Transverse colon (tissue), 4 donors: ENCODE measurements at regions not wholly inside any gene's neighbourhood (a gene's known extent, or its start where the extent isn't known, plus 50 kb on each side); places are given as distances from the start of the nearest gene placed in this dataset.

Source experiments
- DNase-seq: peaks from one replicate; pipeline ENCODE4 v3.0.0-alpha.2; 2019
- H3K27ac ChIP-seq, 4 donors: fragments of 200-600 bp; sonication (generic); 2 replicates each; pipeline ENCODE4 v1.5.1; 2016 to 2018; ENCODE audit warnings: inconsistent platforms in 4 of 4
- H3K27me3 ChIP-seq: fragments of 200-600 bp; sonication (generic); 2 replicates; pipeline ENCODE4 v1.5.1; 2017; ENCODE audit warnings: inconsistent platforms
- H3K36me3 ChIP-seq, 4 donors: fragments of 200-600 bp; sonication (generic); 2 replicates each; pipeline ENCODE4 v1.5.1; 2017 to 2019; ENCODE audit warnings: inconsistent platforms in 4 of 4
- H3K4me1 ChIP-seq, 4 donors: fragments of 200-600 bp; sonication (generic); 2 replicates each; pipeline ENCODE4 v1.5.1; 2017 to 2020; ENCODE audit warnings: inconsistent platforms in 4 of 4
- H3K4me3 ChIP-seq, 4 donors: fragments of 200-600 bp; sonication (generic); 1 replicate in 1 of 4; 2 replicates in 3 of 4; pipeline versions ENCODE4 v1.5.1 to v1.6.1; 2017 to 2019; ENCODE audit warnings: inconsistent platforms in 4 of 4
- H3K9me3 ChIP-seq, 2 donors: fragments of 200-600 bp; sonication (generic); 2 replicates each; pipeline ENCODE4 v1.5.1; 2017 to 2019; ENCODE audit warnings: inconsistent platforms in 2 of 2
- EP300 ChIP-seq: sonication (generic); formaldehyde crosslinking; IDR thresholded peaks from one replicate; pipeline ENCODE4 v1.6.1; 2017; ENCODE audit warnings: antibody characterized with exemption, low read depth
- POLR2A ChIP-seq: fragments of 450-650 bp; IDR thresholded peaks from one replicate; pipeline ENCODE4 v1.6.1; 2016; ENCODE audit warnings: antibody characterized with exemption, mild to moderate bottlenecking, moderate library complexity
- POLR2AphosphoS5 ChIP-seq, 3 donors: sonication (generic); formaldehyde crosslinking; IDR thresholded peaks; one replicate each; pipeline ENCODE4 v1.6.1; 2016; ENCODE audit warnings: antibody characterized with exemption in 3 of 3
- WGBS, 2 donors: methylation state at CpG; one replicate each; pipeline ENCODE4 v1.1.5; 2018; ENCODE audit warnings: low coverage in 1 of 2; 5-methylcytosine and 5-hydroxymethylcytosine counted together
- in situ Hi-C, 4 donors: fragments of 200-750 bp; cut with MboI; loops; one replicate each; pipeline versions ENCODE4 v1.15.0 to v1.15.1; 2017; ENCODE audit warnings: low sequenced_read_pairs in 3 of 4, low pct_ligation_motif_present in 1 of 4, low pct_unique_long_range_greater_than_20kb in 1 of 4
- intact Hi-C: fragments of 100-400 bp; cut with DNase I; formaldehyde crosslinking; loops from one replicate; pipeline ENCODE4 v1.15.1; 2023; ENCODE audit warnings: low total_unique reads
- TF ChIP-seq, protein P1 (sequence below), 5 experiments: fragments of 200-600 bp in 3 of 5; fragments of 450-650 bp in 2 of 5; sonication (generic) in 3 of 5; IDR thresholded peaks; 1 replicate in 2 of 5; 2 replicates in 3 of 5; pipeline ENCODE4 v1.5.1; 2016 to 2017; ENCODE audit warnings: antibody characterized with exemption in 5 of 5, inconsistent platforms in 3 of 5, mild to moderate bottlenecking in 2 of 5, moderate library complexity in 1 of 5

GRCh38 chr2:176657393-176657792 is 388.2 kb downstream of the MTX2 start:
- 52 to 66% methylated on average over 2 of the region's 2 CpGs for WGBS, 2 donors
- no peak for DNase-seq
- Histone ChIP-seq H3K36me3 (no peaks in the 10 kb centered on the region), H3K4me1 (peaks cover 0 to 8% (median 0%) of the 10 kb centered on the region in 4 donors), H3K9me3 (no peaks in the 10 kb centered on the region), H3K27ac (no peak overlapping the region), H3K4me3 (no peak overlapping the region), H3K27me3 (no peaks in the 10 kb centered on the region)
- intact Hi-C loops: loop anchor here (10.0 kb wide), 1 partner anchor 487 kb away; no protein-coding TSS in a partner anchor
- TF ChIP-seq EP300 (no peak), POLR2AphosphoS5 (IDR thresholded peaks at IDR 0.05) (no peak), POLR2A (no peak)
- TF ChIP-seq, protein P1, sequence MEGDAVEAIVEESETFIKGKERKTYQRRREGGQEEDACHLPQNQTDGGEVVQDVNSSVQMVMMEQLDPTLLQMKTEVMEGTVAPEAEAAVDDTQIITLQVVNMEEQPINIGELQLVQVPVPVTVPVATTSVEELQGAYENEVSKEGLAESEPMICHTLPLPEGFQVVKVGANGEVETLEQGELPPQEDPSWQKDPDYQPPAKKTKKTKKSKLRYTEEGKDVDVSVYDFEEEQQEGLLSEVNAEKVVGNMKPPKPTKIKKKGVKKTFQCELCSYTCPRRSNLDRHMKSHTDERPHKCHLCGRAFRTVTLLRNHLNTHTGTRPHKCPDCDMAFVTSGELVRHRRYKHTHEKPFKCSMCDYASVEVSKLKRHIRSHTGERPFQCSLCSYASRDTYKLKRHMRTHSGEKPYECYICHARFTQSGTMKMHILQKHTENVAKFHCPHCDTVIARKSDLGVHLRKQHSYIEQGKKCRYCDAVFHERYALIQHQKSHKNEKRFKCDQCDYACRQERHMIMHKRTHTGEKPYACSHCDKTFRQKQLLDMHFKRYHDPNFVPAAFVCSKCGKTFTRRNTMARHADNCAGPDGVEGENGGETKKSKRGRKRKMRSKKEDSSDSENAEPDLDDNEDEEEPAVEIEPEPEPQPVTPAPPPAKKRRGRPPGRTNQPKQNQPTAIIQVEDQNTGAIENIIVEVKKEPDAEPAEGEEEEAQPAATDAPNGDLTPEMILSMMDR (IDR thresholded peaks at IDR 0.05): no peak
- in situ Hi-C loops: loop anchor here in 3 of 4 donors (25.0 kb wide), 1 partner anchor 480 kb away; no protein-coding TSS in a partner anchor

GRCh38 chr2:176658708-176659107 is 389.5 kb downstream of the MTX2 start:
- Histone ChIP-seq H3K27me3 (no peaks in the 10 kb centered on the region), H3K27ac (no peak overlapping the region), H3K9me3 (no peaks in the 10 kb centered on the region), H3K36me3 (no peaks in the 10 kb centered on the region), H3K4me1 (peaks cover 0 to 6% (median 0%) of the 10 kb centered on the region in 4 donors), H3K4me3 (no peak overlapping the region)
- in situ Hi-C loops: loop anchor here in 3 of 4 donors (25.0 kb wide), 1 partner anchor 479 kb away; no protein-coding TSS in a partner anchor
- 79 to 81% methylated on average over 4 of the region's 4 CpGs for WGBS, 2 donors
- intact Hi-C loops: loop anchor here (10.0 kb wide), 1 partner anchor 486 kb away; no protein-coding TSS in a partner anchor
- DNase-seq: no peak
- no peak for TF ChIP-seq EP300

DNA sequence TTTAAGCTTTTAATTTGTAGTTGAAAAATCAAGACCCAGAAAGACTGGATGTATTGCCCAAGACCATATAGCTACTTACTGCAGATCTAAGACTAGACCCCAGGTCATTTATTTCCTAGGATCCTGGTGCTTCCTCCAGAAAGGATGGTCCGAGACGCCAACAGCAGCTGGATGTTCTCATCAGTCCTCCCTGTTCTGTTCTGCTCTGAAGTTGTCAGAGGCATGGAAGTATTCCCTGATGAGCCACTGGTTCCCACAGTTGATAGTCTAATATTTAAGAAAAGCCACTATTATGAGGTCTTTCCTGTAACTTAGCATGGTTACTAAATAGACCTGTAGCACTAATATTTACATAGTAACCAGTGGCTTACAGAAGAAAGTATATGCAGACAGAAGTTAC is 393.5 kb downstream of the MTX2 start:
- in situ Hi-C loops (loop anchor here in 3 of 4 donors (25.0 kb wide), 1 partner anchor 475 kb away; no protein-coding TSS in a partner anchor), intact Hi-C loops (no loop called here)
- H3K27me3 ChIP-seq: no peaks in the 10 kb centered on the region
- H3K4me1 ChIP-seq: no peaks in the 10 kb centered on the region
- no peak for TF ChIP-seq POLR2A
- TF ChIP-seq, protein P1 (IDR thresholded peaks at IDR 0.05): no peak
- H3K4me3 ChIP-seq: no peak overlapping the region
- H3K27ac ChIP-seq: no peak overlapping the region
- no peaks in the 10 kb centered on the region for H3K9me3 ChIP-seq
- DNase-seq: no peak
- no peaks in the 10 kb centered on the region for H3K36me3 ChIP-seq
- 79 to 93% methylated on average over 2 of the region's 2 CpGs for WGBS, 2 donors

- intact Hi-C loops: no loop called here
- H3K36me3 ChIP-seq: no peaks in the 10 kb centered on the region
- DNase-seq: no peak
- TF ChIP-seq POLR2A (no peak), POLR2AphosphoS5 (IDR thresholded peaks at IDR 0.05) (no peak), EP300 (no peak)
- TF ChIP-seq, protein P1 (IDR thresholded peaks at IDR 0.05): no peak
- H3K27me3 ChIP-seq: no peaks in the 10 kb centered on the region
- no peak overlapping the region for H3K4me3 ChIP-seq
- in situ Hi-C loops: loop anchor here in 3 of 4 donors (25.0 kb wide), 1 partner anchor 473 kb away; no protein-coding TSS in a partner anchor
- WGBS, 2 donors: 65 to 75% methylated on average over 4 of the region's 4 CpGs
- no peak overlapping the region for H3K27ac ChIP-seq
- peaks cover 0 to 3% (median 0%) of the 10 kb centered on the region in 4 donors for H3K4me1 ChIP-seq
- H3K9me3 ChIP-seq: no peaks in the 10 kb centered on the region
These were observed 395.2 kb downstream of the MTX2 start for GRCh38 chr2:176664478-176664877.

DNA sequence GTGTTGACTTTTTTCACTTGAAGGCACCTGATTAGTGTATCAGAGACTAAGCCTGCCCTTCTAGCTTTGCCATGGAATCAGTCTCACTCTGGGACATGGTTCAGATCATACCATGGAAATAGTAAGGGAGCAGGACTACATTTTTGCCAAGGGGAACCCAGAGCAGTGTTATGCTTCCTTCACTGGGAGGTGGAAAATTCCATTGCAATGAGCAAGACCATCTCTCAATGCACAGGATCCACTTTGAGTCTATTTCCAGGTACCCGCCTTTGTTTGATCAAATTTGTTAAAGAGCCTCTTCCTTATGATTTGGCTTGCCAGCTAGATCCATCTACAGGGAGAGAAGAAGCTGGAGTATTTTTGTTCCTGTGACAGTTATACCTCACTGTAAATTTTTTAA is 395.8 kb downstream of the MTX2 start:
- intact Hi-C loops: no loop called here
- Histone ChIP-seq H3K9me3 (no peaks in the 10 kb centered on the region), H3K4me1 (peaks cover 0 to 6% (median 0%) of the 10 kb centered on the region in 4 donors), H3K27ac (no peak overlapping the region), H3K36me3 (no peaks in the 10 kb centered on the region), H3K4me3 (no peak overlapping the region), H3K27me3 (no peaks in the 10 kb centered on the region)
- 83 to 84% methylated on average over 1 of the region's 1 CpG for WGBS, 2 donors
- DNase-seq: no peak
- in situ Hi-C loops: loop anchor here in 3 of 4 donors (25.0 kb wide), 1 partner anchor 472 kb away; no protein-coding TSS in a partner anchor
- TF ChIP-seq POLR2A (no peak), POLR2AphosphoS5 (IDR thresholded peaks at IDR 0.05) (no peak), EP300 (no peak)
- TF ChIP-seq, protein P1 (IDR thresholded peaks at IDR 0.05): no peak
